ENCODE measurements at regions not wholly inside any gene's neighbourhood (a gene's known extent, or its start where the extent isn't known, plus 50 kb on each side); places are given as distances from the start of the nearest gene placed in this dataset.
"Not testable (repeated sequence)": the region's sequence is repeated elsewhere in the genome, so short reads cannot be mapped to it uniquely, and the experiment has no call there.

DNA sequence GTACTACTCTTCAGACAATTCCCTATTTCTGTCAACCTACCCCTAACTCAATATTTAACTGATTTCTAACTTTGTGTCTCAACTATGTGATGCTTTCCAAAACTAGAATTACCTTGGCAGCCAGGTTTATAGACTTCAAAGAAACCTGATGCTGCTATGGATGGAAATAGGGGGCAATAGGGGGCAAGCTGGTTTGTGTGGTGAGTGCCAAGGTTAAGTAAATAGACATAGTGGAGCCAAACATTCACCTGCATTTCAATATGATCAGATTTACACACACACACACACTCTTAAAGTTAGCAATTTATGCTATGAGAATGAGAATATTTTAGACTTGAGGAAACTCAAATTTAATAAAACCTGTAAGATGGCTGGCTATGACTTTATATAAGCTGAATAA, 784.6 kb downstream of the TTLL7 start:
- TF ChIP-seq, protein P1, sequence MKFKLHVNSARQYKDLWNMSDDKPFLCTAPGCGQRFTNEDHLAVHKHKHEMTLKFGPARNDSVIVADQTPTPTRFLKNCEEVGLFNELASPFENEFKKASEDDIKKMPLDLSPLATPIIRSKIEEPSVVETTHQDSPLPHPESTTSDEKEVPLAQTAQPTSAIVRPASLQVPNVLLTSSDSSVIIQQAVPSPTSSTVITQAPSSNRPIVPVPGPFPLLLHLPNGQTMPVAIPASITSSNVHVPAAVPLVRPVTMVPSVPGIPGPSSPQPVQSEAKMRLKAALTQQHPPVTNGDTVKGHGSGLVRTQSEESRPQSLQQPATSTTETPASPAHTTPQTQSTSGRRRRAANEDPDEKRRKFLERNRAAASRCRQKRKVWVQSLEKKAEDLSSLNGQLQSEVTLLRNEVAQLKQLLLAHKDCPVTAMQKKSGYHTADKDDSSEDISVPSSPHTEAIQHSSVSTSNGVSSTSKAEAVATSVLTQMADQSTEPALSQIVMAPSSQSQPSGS (IDR thresholded peaks at IDR 0.05; ENCODE audit: low read length), result not testable (repeated sequence)
- TF ChIP-seq, protein P2, sequence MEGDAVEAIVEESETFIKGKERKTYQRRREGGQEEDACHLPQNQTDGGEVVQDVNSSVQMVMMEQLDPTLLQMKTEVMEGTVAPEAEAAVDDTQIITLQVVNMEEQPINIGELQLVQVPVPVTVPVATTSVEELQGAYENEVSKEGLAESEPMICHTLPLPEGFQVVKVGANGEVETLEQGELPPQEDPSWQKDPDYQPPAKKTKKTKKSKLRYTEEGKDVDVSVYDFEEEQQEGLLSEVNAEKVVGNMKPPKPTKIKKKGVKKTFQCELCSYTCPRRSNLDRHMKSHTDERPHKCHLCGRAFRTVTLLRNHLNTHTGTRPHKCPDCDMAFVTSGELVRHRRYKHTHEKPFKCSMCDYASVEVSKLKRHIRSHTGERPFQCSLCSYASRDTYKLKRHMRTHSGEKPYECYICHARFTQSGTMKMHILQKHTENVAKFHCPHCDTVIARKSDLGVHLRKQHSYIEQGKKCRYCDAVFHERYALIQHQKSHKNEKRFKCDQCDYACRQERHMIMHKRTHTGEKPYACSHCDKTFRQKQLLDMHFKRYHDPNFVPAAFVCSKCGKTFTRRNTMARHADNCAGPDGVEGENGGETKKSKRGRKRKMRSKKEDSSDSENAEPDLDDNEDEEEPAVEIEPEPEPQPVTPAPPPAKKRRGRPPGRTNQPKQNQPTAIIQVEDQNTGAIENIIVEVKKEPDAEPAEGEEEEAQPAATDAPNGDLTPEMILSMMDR (IDR thresholded peaks at IDR 0.05 in 2 of 3, conservative IDR thresholded peaks at IDR 0.05 in 1 of 3; ENCODE audit: control insufficient read depth in 2 of 3, extremely low read depth in 1 of 3, insufficient read depth in 1 of 3, low read depth in 3 of 3, low read length in 3 of 3), result not testable (repeated sequence)
- not testable (repeated sequence) for TF ChIP-seq POLR2A (IDR thresholded peaks at IDR 0.05; ENCODE audit: low read depth, low read length); NR2F1 (conservative IDR thresholded peaks at IDR 0.05); NFIC (IDR thresholded peaks at IDR 0.05; ENCODE audit: low read depth, low read length); YY1 (IDR thresholded peaks at IDR 0.05; ENCODE audit: low read depth, low read length); SREBF2 (IDR thresholded peaks at IDR 0.05; ENCODE audit: low read length); ASH2L (IDR thresholded peaks at IDR 0.05; ENCODE audit: borderline replicate concordance, low read depth); RAD21 (IDR thresholded peaks at IDR 0.05; ENCODE audit: insufficient read depth, low read depth, low read length); EZH2 (IDR thresholded peaks at IDR 0.05; ENCODE audit: borderline replicate concordance, control insufficient read depth, low read depth, low read length); TAF1 (IDR thresholded peaks at IDR 0.05; ENCODE audit: borderline replicate concordance, low read depth, low read length); ZNF274 (IDR thresholded peaks at IDR 0.05; ENCODE audit: insufficient read depth, insufficient read length)
- TF ChIP-seq, protein P3, sequence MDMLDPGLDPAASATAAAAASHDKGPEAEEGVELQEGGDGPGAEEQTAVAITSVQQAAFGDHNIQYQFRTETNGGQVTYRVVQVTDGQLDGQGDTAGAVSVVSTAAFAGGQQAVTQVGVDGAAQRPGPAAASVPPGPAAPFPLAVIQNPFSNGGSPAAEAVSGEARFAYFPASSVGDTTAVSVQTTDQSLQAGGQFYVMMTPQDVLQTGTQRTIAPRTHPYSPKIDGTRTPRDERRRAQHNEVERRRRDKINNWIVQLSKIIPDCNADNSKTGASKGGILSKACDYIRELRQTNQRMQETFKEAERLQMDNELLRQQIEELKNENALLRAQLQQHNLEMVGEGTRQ (IDR thresholded peaks at IDR 0.05; ENCODE audit: borderline replicate concordance, low read depth, low read length), result not testable (repeated sequence)
